Spleen (tissue), 7 donors: ENCODE measurements at regions not wholly inside any gene's neighbourhood (a gene's known extent, or its start where the extent isn't known, plus 50 kb on each side); places are given as distances from the start of the nearest gene placed in this dataset.

Source experiments
- POLR2A ChIP-seq, 3 donors: fragments of 450-650 bp; IDR thresholded peaks; one replicate each; pipeline ENCODE4 v1.5.1; 2017; ENCODE audit warnings: antibody characterized with exemption in 3 of 3, mild to moderate bottlenecking in 1 of 3
- POLR2AphosphoS5 ChIP-seq, 3 donors: sonication (generic); formaldehyde crosslinking; IDR thresholded peaks; one replicate each; pipeline ENCODE4 v1.5.1; 2017; ENCODE audit warnings: antibody characterized with exemption in 3 of 3
- TF ChIP-seq, protein P1 (sequence below), 11 experiments: fragments of 200-600 bp in 7 of 11; fragments of 450-650 bp in 4 of 11; sonication (generic) in 4 of 11; IDR thresholded peaks in 8 of 11; conservative IDR thresholded peaks in 3 of 11; 1 replicate in 7 of 11; 2 replicates in 4 of 11; pipeline versions ENCODE4 v1.4.0 to v1.8.0; 2016 to 2021; ENCODE audit warnings: antibody characterized with exemption in 11 of 11, inconsistent platforms in 4 of 11, mild to moderate bottlenecking in 1 of 11
- donor health status: DM: no; HTN: no; CAD: no; lungs with moderate emphysema.
- donor health status: DM: no; HTN: no; CAD: no.
- donor health status: DM: no; HTN: no; CAD: no.

DNA sequence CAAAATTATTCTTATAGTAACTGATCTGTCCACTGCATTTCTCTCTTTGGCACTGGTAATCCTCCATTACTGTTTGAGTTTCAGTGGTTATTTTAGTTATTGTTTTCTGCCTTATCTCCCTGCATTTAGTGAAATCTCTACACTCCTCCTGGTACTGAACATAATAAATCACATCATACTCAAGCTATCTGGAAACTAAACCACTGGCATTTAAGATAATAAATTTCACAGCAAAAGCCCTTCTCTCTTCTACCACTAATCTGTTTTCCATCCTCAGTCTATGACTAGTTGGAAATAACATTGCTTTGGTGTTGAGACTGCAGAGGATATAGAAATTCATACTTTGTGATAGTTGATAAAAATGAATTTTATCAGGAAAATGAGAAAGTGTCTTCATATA, 399.3 kb upstream of the FSHR start:
- TF ChIP-seq POLR2AphosphoS5 (IDR thresholded peaks at IDR 0.05) (no peak), POLR2A (IDR thresholded peaks at IDR 0.05) (no peak)
- TF ChIP-seq, protein P1, sequence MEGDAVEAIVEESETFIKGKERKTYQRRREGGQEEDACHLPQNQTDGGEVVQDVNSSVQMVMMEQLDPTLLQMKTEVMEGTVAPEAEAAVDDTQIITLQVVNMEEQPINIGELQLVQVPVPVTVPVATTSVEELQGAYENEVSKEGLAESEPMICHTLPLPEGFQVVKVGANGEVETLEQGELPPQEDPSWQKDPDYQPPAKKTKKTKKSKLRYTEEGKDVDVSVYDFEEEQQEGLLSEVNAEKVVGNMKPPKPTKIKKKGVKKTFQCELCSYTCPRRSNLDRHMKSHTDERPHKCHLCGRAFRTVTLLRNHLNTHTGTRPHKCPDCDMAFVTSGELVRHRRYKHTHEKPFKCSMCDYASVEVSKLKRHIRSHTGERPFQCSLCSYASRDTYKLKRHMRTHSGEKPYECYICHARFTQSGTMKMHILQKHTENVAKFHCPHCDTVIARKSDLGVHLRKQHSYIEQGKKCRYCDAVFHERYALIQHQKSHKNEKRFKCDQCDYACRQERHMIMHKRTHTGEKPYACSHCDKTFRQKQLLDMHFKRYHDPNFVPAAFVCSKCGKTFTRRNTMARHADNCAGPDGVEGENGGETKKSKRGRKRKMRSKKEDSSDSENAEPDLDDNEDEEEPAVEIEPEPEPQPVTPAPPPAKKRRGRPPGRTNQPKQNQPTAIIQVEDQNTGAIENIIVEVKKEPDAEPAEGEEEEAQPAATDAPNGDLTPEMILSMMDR (IDR thresholded peaks at IDR 0.05 in 8 of 11, conservative IDR thresholded peaks at IDR 0.05 in 3 of 11), result no peak
